GM12865 (cell line): ENCODE measurements at regions not wholly inside any gene's neighbourhood (a gene's known extent, or its start where the extent isn't known, plus 50 kb on each side); places are given as distances from the start of the nearest gene placed in this dataset.
"Not testable (repeated sequence)": the region's sequence is repeated elsewhere in the genome, so short reads cannot be mapped to it uniquely, and the experiment has no call there.

Source experiments
- DNase-seq: peaks from one replicate; pipeline ENCODE4 v3.0.0; 2010; ENCODE audit warnings: low read depth
- H3K4me3 ChIP-seq: 2 replicates; pipeline ENCODE4 v1.5.1; 2011; ENCODE audit warnings: mild to moderate bottlenecking, low read depth, low read length, control low read depth
- TF ChIP-seq, protein P1 (sequence below): IDR thresholded peaks from 2 replicates; pipeline ENCODE4 v1.5.1; 2011; ENCODE audit warnings: low read length, control low read depth, low read depth, inconsistent platforms; ENCODE audit not compliant: insufficient read depth; ENCODE audit errors: missing control alignments

DNA sequence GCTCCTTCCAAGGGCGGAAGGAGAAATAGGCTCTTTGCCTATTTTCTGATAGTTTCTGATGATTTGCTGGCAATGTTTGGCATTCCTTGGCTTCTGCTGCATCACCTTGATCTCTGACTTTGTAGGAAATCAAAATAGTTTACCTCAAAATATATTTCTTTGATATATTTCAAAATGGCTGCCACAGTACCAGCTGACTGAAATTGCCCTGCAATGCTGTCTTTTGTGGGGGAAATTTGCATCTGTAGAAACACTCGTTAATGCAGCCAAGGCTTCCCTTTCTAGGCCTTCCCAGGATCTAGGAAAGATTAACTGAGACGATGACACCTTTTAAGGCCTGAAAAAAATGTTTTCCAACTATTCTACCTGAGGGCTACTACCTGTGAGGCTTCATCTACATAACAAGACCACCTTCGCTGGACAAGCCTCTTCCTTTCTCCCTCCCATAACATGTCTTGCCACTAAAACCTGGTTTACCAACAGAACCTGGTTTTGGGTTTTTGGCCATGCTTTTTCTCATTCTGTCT, 212.8 kb upstream of the SSTR1 start:
- TF ChIP-seq, protein P1, sequence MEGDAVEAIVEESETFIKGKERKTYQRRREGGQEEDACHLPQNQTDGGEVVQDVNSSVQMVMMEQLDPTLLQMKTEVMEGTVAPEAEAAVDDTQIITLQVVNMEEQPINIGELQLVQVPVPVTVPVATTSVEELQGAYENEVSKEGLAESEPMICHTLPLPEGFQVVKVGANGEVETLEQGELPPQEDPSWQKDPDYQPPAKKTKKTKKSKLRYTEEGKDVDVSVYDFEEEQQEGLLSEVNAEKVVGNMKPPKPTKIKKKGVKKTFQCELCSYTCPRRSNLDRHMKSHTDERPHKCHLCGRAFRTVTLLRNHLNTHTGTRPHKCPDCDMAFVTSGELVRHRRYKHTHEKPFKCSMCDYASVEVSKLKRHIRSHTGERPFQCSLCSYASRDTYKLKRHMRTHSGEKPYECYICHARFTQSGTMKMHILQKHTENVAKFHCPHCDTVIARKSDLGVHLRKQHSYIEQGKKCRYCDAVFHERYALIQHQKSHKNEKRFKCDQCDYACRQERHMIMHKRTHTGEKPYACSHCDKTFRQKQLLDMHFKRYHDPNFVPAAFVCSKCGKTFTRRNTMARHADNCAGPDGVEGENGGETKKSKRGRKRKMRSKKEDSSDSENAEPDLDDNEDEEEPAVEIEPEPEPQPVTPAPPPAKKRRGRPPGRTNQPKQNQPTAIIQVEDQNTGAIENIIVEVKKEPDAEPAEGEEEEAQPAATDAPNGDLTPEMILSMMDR, result no peak
- H3K4me3 ChIP-seq, result no peak overlapping the region
- DNase-seq, result no peak

DNA sequence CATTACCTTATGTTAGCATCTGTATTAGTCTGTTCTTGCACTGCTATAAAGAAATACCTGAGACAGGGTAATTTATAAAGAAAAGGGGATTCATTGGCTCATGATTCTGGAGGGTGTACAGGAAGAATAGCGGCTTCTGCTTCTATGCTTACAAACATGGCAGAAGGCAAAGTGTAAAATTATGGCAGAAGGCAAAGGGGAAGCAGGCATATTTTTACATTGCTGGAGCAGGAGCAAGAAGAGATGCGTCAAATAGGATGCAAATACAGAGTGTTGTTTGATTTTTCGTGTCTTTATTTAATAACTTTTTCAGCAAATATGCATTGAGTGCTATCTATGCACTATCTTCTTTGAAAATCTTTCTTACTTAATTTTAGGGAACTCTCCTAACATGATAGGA, 210.7 kb upstream of the SSTR1 start:
- no peak overlapping the region for H3K4me3 ChIP-seq
- TF ChIP-seq, protein P1, result no peak
- no peak for DNase-seq

DNA sequence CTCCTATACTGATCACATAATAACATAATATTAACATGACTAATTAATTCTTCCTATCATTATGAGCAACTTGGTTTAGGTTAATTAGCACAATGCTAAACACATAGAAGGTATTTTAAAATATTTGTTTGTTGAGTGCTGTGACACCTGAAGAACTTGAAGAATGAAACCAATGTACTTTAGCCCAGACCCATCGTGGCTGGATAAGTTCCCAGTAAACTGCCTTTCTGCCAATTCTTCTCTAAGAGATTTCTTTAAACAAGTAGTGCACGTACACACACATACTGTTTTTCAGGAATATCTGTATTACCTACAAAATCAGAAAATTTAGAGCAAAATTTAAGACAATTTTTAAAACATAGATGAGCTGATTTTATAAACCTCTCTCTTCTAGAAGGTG, 207.4 kb upstream of the SSTR1 start:
- no peak overlapping the region for H3K4me3 ChIP-seq
- no peak for DNase-seq
- TF ChIP-seq, protein P1, result no peak

DNA sequence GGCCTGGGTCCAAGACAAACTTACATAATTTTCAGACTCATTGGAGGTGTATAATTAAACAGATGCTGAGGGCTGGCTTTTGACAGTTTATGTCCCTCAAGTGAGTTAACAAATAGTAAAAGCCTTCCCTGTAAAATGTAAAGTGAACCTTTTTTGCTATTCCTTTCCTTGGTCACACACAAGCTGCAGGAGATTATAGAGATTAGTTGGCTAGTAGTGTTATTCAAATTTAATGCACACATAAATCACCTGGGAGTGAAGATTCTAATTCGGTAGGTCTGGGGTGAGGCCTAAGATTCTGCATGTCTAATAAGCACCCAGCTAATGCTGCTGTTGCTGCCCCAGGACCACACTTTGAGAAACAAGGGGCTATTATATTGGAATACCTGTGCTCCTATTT, 206.2 kb upstream of the SSTR1 start:
- no peak overlapping the region for H3K4me3 ChIP-seq
- TF ChIP-seq, protein P1, result no peak
- no peak for DNase-seq

DNA sequence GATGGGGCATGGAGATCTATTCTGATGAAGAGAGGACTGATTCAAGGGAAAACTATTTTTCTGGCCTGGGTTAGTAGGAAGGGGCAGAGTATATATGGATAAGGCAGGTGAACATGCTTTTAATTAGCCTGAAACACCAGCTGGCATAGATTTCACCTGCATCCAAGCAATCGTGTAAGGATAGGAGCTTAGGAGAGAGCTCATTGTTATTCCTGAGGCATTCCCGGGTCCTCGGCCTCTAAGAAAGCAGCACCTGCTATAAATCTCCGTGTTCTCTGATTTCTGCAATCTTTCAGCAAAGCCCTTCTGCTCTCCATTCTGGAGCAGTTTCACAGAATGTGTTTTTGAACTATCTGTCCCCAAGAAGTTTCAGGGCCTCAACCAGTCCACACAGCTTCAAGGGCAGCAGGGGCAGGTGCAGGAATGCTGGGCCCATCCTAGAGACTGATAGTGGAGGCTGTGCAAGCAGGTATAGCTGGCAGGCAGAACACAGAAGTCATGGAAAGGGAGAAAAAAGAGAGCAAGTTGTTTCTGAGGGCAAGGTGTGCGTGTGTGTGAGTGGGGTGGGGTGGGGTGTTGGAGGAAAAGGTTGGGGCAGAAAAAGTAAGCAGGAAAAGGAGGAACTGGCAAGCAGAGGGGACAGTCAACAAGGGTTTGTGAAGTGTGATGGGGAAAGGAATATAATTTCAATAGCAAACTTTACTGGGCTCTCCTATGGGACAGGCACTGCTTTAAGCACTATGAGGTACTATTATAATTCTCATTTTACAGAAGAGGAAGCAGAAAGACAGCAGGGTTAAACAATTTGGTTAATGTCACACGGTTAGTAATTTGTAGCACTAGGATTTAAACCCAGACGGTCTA, 203.7 kb upstream of the SSTR1 start:
- no peak for DNase-seq
- TF ChIP-seq, protein P1, result no peak
- no peak overlapping the region for H3K4me3 ChIP-seq

DNA sequence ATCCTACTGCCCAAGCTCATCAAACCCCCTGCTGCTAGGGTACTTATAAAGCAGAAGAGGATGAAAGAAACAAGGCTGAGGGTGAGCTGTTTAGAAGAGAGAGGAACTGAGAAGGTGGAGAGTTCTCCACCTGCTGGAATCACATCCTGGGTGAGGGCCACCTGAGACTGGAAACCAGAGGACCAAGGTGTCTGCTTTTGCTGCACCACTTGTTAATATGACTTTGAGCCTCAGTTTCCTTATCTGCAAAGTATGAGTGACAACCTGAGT, 203.2 kb upstream of the SSTR1 start:
- H3K4me3 ChIP-seq, result no peak overlapping the region
- DNase-seq, result no peak
- TF ChIP-seq, protein P1, result no peak

DNA sequence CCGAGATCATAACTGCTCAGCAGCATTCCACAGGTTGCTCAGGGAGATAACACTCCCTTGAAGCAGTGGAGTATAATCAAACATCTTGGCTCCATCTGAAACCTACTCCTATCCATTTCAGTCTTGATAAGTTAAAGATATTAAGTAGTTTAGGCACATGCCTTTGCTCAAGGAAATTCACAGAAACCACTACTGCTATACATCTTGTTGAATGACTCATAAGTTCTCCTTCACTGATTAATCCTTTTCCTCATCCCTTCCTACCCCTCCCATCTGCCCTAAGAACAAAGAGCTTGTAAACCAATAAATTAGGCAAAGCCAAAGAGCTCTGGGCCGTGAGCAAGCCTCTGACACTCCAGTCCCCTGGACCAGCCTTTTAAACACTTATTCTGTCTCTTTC, 196.5 kb upstream of the SSTR1 start:
- H3K4me3 ChIP-seq, DNase-seq: not testable (repeated sequence)
